ENCODE measurements at regions not wholly inside any gene's neighbourhood (a gene's known extent, or its start where the extent isn't known, plus 50 kb on each side); places are given as distances from the start of the nearest gene placed in this dataset.
"Not testable (repeated sequence)": the region's sequence is repeated elsewhere in the genome, so short reads cannot be mapped to it uniquely, and the experiment has no call there.

- H3K27ac Mint-ChIP-seq, H3K4me3 Mint-ChIP-seq, DNase-seq: not testable (repeated sequence)
These were observed 64.8 kb downstream of the RPS15A start for GRCh38 chr16:18725321-18725720.

GRCh38 chr16:18719978-18720377, 70.2 kb downstream of the RPS15A start:
- H3K9me3 Mint-ChIP-seq, H3K4me3 Mint-ChIP-seq, H3K27ac Mint-ChIP-seq, H3K27me3 Mint-ChIP-seq, H3K36me3 Mint-ChIP-seq, H3K4me1 Mint-ChIP-seq, DNase-seq: not testable (repeated sequence)

More at GRCh38 chr16:18725321-18725720, 64.8 kb downstream of the RPS15A start:
- not testable (repeated sequence) for H3K9me3 Mint-ChIP-seq, H3K4me1 Mint-ChIP-seq, H3K27me3 Mint-ChIP-seq, H3K36me3 Mint-ChIP-seq

GRCh38 chr16:18712580-18712979, 77.6 kb downstream of the RPS15A start:
- not testable (repeated sequence) for H3K9me3 Mint-ChIP-seq, H3K27me3 Mint-ChIP-seq, H3K4me3 Mint-ChIP-seq, DNase-seq, H3K36me3 Mint-ChIP-seq, H3K27ac Mint-ChIP-seq, H3K4me1 Mint-ChIP-seq

GRCh38 chr16:18710659-18711058, 79.5 kb downstream of the RPS15A start:
- H3K27me3 Mint-ChIP-seq = not testable (repeated sequence)

GRCh38 chr16:18701239-18701638, 88.9 kb downstream of the RPS15A start:
- not testable (repeated sequence) for H3K27me3 Mint-ChIP-seq, DNase-seq, H3K36me3 Mint-ChIP-seq, H3K27ac Mint-ChIP-seq, H3K9me3 Mint-ChIP-seq, H3K4me1 Mint-ChIP-seq, H3K4me3 Mint-ChIP-seq

More at GRCh38 chr16:18710659-18711058, 79.5 kb downstream of the RPS15A start:
- H3K36me3 Mint-ChIP-seq, H3K27ac Mint-ChIP-seq, DNase-seq, H3K4me3 Mint-ChIP-seq, H3K4me1 Mint-ChIP-seq, H3K9me3 Mint-ChIP-seq: not testable (repeated sequence)

- H3K4me3 Mint-ChIP-seq, H3K27me3 Mint-ChIP-seq, H3K27ac Mint-ChIP-seq, H3K9me3 Mint-ChIP-seq, H3K4me1 Mint-ChIP-seq, DNase-seq, H3K36me3 Mint-ChIP-seq: not testable (repeated sequence)
These were observed 94.1 kb downstream of the RPS15A start for GRCh38 chr16:18696029-18696428.

GRCh38 chr16:18686079-18686968, 103.8 kb downstream of the RPS15A start:
- not testable (repeated sequence) for H3K36me3 Mint-ChIP-seq
- peak; percentile 3 for DNase-seq

GRCh38 chr16:18645784-18646183, 83.9 kb upstream of the NOMO2 start:
- H3K4me1 Mint-ChIP-seq, H3K27me3 Mint-ChIP-seq, H3K4me3 Mint-ChIP-seq, H3K27ac Mint-ChIP-seq, H3K36me3 Mint-ChIP-seq, H3K9me3 Mint-ChIP-seq, DNase-seq: not testable (repeated sequence)

More at GRCh38 chr16:18686079-18686968, 103.8 kb downstream of the RPS15A start:
- H3K27ac Mint-ChIP-seq = peak overlapping the region; percentile 11
- not testable (repeated sequence) for H3K9me3 Mint-ChIP-seq, H3K4me1 Mint-ChIP-seq, H3K27me3 Mint-ChIP-seq, H3K4me3 Mint-ChIP-seq

GRCh38 chr16:18636928-18637327, 75.0 kb upstream of the NOMO2 start:
- not testable (repeated sequence) for H3K4me3 Mint-ChIP-seq, H3K36me3 Mint-ChIP-seq, DNase-seq, H3K4me1 Mint-ChIP-seq, H3K27ac Mint-ChIP-seq, H3K9me3 Mint-ChIP-seq, H3K27me3 Mint-ChIP-seq

GRCh38 chr16:18636148-18636547, 74.3 kb upstream of the NOMO2 start:
- H3K27ac Mint-ChIP-seq, H3K27me3 Mint-ChIP-seq, H3K4me3 Mint-ChIP-seq, DNase-seq, H3K4me1 Mint-ChIP-seq, H3K9me3 Mint-ChIP-seq, H3K36me3 Mint-ChIP-seq: not testable (repeated sequence)

- not testable (repeated sequence) for H3K36me3 Mint-ChIP-seq, DNase-seq, H3K27ac Mint-ChIP-seq, H3K27me3 Mint-ChIP-seq, H3K4me3 Mint-ChIP-seq, H3K9me3 Mint-ChIP-seq, H3K4me1 Mint-ChIP-seq
These were observed 73.1 kb upstream of the NOMO2 start for GRCh38 chr16:18634981-18635380.

GRCh38 chr16:18631713-18632112, 69.8 kb upstream of the NOMO2 start:
- H3K27ac Mint-ChIP-seq, H3K27me3 Mint-ChIP-seq, DNase-seq, H3K4me1 Mint-ChIP-seq, H3K9me3 Mint-ChIP-seq, H3K4me3 Mint-ChIP-seq, H3K36me3 Mint-ChIP-seq: not testable (repeated sequence)

- not testable (repeated sequence) for H3K27ac Mint-ChIP-seq, H3K9me3 Mint-ChIP-seq, H3K27me3 Mint-ChIP-seq, H3K4me3 Mint-ChIP-seq, DNase-seq, H3K4me1 Mint-ChIP-seq, H3K36me3 Mint-ChIP-seq
These were observed 55.1 kb upstream of the NOMO2 start for GRCh38 chr16:18616993-18617392.

GRCh38 chr16:18616137-18616755, 54.3 kb upstream of the NOMO2 start:
- H3K27me3 Mint-ChIP-seq, H3K27ac Mint-ChIP-seq, H3K36me3 Mint-ChIP-seq, H3K4me1 Mint-ChIP-seq, H3K9me3 Mint-ChIP-seq, DNase-seq, H3K4me3 Mint-ChIP-seq: not testable (repeated sequence)

All from activated naive CD8-positive, alpha-beta T cell treated with anti-CD3 and anti-CD28 coated beads for 36 hours (primary cell).